G401 (cell line): ENCODE measurements at regions not wholly inside any gene's neighbourhood (a gene's known extent, or its start where the extent isn't known, plus 50 kb on each side); places are given as distances from the start of the nearest gene placed in this dataset.
A peak's percentile ranks its signal among the peaks of the same experiment; 100 is the strongest.

Source experiments
- DNase-seq: peaks from one replicate; pipeline ENCODE4 v3.0.0-alpha.2; 2015; ENCODE audit warnings: low spot score
- in situ Hi-C: cut with HindIII; loops from 2 replicates; pipeline ENCODE4 v1.10.0; 2016; ENCODE audit warnings: low sequenced_read_pairs, mixed read lengths

DNA sequence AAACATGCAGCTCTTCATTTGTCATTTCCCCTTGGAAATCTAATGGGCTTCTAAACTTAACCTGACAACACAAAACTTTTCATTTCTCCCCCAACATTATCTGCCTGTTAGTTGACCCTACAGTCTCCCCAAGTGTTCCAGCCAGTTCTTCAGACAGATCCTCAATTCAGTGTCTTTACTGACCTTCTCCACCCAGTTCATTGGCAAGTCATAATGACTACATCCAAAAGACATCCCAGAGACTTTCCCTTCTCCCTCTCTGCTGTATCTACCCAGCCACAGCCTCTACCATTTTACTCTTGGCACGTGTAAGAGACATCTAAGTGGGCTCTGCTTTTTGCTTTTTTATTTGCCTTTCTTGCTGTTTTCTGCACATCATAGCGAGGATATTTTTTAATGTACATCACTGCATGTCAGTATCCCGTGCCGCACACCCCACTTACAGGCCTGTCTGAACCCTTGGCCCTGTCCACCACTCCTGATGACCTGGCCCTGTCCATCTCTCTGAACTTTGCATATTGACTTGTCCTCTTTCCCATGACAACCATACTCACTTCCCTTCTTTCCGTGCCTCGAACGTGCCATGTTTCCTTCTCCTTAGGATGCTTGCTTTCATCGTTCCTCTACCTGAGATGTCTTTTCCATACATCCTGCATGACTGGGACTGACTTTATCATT is 391.9 kb downstream of the IRS2 start:
- in situ Hi-C loops, result no loop called here
- no peak for DNase-seq

DNA sequence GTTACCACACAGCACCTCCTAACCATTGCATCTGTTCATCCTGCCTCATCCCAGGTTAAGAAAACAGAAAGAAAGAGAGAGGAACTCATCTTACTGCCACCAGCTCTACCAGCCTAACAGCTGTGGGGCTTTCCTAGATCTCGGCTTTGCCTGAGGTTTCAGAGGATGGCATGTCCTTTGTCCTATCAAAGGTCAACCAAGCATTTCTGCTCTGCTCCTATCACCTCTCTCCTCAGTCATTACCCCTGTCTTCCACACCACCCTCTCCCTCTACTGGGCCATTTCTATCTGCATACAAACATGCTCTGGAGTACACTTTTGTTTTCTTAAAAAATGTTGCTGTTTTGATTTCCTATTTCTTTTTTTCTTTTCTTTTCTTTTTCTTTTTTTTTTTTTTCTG is 393.3 kb downstream of the IRS2 start:
- in situ Hi-C loops, result no loop called here
- DNase-seq, result no peak

DNA sequence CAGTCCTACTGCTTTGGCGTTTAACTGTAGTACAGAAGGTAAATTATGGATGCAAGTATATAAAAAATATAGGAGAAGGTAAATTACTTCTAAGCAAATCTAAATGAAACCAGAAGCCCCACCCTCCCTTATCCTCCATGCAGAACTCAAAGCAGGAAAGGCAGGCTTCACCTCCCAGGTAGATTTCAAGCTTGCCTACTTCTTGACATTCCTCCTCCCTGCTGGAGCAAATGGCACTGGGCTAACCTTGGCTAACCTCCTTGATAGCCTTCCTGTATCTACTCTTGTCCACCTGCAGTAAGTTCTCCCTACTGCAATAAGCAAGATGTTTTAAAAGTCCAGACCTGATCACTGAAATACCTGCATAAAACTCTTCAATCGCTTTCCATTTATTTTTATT is 396.0 kb downstream of the IRS2 start:
- no peak for DNase-seq
- in situ Hi-C loops, result no loop called here

DNA sequence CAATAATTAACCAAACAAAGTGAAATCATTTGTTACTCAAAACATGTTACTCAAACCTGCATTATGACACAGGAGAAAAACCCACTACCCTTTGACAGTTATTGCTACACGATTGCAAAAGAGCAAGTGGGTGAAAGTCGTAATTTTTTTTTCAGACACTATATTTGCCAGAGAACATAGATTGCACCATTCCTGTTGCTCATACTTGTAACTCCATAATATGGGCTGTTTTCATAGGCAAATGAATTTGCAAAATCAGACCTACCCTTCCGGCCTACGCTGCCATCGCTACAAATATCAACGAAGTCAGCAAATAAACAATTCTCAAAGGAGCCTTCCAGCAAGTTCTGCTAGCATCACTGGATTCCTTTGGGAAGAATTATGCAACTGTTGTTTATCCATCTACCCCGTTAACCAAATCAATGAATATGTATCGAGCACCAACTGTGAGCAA is 396.5 kb downstream of the IRS2 start:
- in situ Hi-C loops, result no loop called here
- no peak for DNase-seq

DNA sequence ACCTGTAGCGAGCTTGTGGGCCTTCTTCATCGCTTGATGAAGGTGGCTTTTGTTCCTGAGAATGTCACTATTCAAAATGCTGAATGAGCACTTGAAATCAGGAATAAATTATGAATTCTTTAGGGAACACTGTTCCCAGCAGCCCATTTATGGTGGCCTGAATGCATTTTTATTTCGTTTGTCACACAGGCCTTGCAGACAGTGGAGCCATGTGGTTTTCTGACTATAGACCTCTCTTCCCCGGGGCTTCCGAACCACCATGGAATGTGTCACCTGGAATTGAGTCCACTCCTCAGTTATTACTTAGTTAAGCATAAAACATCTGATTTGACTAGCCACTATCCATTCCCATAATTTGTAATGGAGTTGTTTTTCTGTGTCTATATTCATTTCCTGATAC is 396.9 kb downstream of the IRS2 start:
- in situ Hi-C loops, result no loop called here
- no peak for DNase-seq

DNA sequence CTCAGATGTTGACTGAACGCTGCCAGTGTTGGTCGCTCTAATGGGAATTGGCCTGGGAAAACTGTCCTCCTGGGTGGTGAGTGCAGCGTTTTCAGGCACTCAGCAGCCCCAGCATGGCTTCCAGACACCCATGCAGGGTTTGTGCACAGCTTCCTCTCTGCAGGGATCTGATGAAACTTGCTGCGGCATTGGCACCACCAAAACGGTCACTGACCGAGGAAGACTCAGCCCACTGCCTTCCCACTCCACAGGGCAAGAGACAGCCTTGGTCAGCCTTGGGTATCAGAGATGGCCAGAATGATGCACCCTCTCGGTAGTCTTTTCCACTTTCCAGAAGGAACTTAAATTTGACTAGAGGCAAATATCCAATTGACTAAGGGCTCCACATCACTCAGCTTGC is 398.9 kb downstream of the IRS2 start:
- in situ Hi-C loops, result no loop called here

DNA sequence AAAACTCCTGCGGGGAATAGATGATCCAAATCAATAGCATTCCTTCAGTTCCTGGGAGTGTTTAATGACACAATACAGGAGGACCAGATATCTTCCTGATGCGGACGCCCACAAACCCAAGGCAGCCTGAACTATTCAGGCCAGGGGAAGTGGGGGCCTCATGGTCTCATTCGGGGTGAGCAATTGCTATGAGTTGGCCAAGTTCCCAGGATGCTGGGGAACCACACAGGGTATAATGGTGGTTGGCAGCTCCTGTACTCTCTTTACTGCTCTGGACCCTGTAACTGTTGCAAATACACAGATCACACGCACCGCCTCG is 401.2 kb downstream of the IRS2 start:
- no peak for DNase-seq
- in situ Hi-C loops, result no loop called here

More for the DNA sequence above, 398.9 kb downstream of the IRS2 start:
- DNase-seq, result no peak

DNA sequence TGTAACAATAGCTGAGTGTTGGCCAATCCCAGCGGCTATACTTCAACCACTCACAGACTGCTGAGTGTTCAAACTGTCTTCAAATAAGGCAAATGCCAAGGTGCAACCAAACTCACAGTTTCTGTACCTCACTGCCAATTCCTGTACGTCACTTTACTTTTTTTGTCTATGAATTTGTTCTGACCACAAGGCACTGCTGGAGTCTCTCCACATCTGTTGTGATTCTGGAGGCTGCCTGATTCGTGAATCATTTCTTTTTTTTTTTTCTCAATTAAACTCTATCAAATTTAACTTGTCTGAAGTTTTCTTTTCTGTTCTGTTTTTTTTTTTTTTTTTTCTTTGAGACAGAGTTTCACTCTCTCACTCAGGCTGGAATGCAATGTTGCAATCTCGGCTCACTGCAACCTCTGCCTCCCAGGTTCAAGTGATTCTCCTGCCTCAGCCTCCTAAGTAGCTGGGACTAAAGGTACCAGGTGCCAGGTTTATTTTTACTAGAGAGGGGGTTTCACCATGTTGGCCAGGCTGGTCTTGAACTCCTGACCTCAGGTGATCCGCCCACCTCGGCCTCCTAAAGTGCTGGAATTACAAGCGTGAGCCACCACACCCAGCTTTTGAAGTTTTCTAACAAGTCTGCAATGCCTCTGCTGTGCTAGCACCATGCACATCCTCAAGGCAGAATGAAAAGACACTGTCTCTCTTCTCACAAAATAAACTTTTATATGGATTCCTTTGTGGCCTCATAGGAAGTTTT is 401.7 kb downstream of the IRS2 start:
- no peak for DNase-seq
- in situ Hi-C loops, result no loop called here

DNA sequence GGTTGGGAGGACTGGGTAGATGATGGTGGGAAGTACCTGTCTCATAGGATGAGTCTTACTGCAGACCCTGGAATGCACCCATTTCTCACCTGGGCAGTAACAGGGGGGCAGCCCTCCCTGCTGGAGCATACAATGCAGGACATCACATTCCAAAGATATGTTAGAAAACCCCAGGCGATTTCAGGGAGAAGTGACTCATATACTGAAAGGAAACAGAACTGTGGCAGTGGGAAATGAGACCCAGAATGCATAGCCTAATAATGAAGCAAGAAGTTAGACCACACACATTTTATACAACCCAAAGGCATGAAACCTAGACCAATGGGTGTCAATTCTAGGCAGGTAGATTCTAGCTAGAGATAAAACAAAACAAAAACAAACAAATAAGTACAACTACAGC is 402.7 kb downstream of the IRS2 start:
- in situ Hi-C loops, result no loop called here
- DNase-seq, result no peak

DNA sequence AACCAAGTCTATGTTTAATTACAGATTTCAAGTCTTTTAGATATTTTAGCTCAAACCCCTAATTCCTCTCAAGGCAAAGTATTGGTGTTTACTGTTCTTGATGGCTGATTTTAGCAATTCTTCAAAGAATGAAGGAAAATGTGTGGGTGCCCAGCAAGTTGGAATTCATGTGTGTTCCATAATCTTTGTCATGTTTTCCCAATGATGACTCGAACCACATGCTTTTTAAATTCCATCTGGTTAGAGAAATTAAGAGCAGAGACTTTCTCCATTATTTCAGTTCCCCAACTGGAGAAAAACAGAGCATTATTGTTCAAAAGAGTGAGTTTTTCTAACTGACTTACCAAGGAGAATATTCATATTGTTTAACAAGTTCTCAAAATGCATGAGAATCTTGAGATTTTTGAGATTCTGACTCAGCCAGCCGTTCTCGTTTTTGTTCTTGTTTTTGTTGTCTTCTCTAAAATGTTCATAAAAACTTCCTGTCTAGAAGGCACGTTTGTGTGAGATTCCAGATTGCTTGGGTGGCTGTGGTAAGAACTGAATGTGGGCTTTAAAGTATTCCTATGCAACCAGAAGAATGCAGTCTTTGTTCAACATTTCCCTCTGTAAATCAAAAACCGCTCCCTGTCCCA is 404.7 kb downstream of the IRS2 start:
- in situ Hi-C loops, result no loop called here
- no peak for DNase-seq

DNA sequence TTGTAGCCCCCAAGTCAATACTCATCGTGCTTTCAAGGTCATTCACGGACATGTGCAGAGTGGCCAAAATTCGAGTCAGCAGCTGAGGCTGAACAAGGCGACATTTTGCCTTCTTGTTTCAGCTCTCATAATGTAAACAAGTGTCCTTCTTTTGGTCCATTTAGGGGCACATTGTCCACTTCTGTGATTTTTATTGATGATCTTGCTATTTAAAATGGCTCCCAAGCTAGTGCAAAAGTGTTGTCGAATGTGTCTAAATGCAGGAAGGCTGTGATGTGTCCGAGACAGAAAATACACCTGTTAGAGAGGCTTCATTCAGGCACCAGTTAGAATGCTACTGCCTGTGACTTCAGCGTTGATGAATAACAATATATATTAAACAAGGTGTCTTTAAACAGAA is 405.9 kb downstream of the IRS2 start:
- in situ Hi-C loops, result no loop called here

DNA sequence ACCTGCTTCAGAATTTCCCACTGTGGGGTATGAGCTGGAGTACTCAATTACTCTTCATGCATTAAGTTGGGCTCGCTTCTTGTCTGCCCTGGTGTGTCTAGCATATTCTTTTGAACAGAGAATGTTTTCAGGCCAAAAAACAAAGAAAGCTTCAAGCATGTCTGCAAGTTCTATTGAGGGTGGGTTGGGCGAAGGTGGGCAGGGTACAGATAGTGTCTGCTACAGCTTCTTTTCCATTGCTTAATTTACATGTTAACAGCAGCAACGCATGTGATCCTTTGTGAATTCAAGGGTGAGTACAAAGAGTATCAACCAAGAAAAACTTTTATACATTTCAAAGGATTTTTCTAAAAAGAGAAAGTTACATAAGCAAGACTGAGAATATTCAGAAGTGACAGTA is 406.5 kb downstream of the IRS2 start:
- in situ Hi-C loops, result no loop called here
- no peak for DNase-seq

More for the DNA sequence above, 405.9 kb downstream of the IRS2 start:
- no peak for DNase-seq

DNA sequence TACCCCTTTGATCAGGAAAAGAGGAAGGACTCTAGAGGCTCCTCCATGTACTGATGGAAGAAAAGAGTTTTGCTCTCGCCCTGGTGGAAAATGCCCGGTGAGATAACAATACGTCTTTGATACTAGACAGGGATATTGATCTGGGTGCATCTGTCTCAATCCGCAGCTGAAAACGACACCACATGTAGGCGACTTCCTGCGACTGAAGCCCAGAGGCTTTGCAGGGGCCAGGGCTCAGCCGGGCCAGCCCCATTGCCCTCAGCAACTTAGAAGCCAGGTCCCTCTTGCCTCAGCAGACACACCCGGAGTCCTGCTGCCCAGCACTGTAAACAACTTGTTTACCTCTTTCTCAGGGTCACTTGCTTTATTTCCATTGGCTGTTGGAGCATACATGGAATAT is 409.4 kb downstream of the IRS2 start:
- in situ Hi-C loops, result no loop called here
- no peak for DNase-seq

DNA sequence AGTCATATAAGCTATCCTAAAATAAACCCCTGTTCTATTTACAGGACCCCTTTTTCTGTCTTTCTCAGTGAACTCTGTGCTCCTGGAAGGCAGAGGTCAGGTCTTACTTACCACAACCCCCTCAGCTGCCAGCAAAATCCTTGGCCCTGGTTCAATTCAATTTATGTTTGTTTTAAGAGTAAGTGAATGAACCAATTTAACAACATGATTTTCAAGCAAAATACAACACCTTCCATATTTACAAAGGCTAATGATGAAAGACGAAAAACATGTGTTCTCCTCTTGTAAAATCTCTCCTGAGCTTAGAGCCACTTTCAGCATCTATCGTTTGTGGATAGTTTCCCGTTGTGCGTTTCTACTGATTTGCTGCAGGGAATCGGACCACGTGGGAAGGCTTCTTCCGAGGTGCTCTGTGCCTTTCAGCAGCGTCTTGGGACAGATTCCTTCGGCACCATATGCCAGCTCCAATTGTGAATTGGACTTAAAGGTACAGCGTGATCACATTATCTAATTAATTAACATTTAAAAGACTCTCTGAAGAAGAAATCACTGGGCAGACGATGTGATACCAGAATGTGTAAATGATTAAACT is 411.7 kb downstream of the IRS2 start:
- no peak for DNase-seq
- in situ Hi-C loops, result no loop called here

DNA sequence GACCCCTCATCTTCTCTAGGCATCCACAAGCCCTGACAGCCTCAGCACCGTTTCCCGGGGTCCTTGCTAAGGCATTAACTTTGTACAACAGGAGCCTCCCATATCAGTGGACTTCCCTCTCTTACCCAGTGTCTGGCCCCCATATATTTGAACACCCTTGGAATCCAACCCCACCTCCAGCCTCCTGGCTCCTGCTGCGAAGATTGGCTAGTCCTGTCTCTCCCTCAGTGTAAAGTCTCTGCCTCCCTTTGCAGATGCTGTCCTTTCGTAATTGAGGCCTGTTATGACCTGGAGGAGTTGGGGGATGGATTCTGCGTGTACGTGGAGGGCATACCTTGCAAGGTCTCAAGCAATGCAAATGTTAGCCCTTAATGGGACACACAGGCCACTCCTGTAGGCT is 413.7 kb downstream of the IRS2 start:
- DNase-seq, result no peak
- in situ Hi-C loops, result no loop called here

DNA sequence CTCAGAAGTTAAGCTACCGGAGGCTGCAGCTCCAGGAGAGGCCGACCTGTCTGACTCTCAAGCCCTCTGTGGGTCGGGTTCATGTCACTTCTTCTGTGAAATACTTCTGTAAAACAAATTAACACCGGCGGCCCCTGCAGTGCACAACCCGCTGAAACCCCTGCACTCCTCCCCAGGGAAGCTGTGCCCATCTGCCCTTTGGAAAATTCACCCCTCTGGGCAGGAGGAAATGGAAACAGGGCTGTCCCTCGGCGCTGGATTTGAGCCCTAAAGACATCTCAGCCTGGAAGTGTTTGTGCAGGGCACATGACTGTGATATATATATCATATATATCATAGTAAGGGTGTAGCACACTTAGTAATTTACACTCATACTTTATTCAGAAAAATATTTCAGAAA is 415.3 kb downstream of the IRS2 start:
- in situ Hi-C loops, result no loop called here
- no peak for DNase-seq

DNA sequence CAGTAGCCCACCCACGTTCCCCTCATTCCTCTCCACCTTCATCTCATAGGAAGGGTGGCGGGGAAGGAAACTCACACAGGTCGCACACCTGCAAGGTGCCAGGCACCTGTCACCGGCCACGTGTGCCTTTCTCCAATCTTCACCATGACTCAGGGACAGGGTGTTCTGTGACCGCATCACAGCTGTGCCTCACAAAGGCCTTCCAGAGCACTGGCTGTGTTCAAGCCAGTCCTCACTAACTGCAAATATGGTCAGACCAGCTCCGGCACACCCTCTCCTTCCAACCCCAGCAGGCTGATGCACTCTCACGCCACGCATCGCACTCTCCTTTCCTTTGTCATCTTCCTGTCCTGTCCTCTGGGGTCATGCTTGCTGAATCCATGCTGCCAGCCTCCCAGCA is 415.9 kb downstream of the IRS2 start:
- no peak for DNase-seq
- in situ Hi-C loops, result no loop called here

DNA sequence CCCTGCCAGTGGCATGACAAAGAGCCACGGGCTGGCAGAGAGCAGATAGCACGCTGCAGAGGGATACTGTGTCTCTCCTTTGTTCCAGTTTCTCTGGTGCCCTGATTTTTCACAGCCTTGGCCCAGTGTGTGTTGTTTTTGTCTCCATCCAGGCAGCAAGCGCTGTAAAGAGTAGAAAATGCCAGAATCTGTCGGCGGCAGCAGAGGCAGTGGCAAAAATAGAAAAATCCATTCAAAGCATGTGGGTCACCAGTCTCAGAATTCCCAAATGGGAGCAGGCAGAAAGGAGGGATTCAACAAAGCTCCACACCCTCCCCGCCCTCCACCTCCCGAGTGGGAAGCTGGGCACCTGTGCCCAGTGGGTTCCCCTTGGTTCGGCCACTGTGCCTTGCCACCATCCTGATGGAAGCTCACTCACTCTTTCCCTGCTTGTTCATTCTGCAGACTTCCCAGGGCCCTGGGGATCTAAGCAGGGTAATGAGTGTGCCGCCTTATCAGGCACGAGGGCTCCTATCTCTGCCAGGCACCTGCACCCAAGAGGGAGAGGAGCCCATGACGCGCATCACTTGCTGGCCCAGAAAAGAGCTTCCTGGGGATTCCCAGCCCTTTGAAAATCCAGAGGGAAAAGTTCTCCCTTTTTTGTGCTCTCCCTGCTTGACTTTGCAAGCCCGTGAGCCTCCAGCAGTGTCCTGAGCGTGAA is 416.9 kb downstream of the IRS2 start:
- in situ Hi-C loops, result no loop called here
- peak; percentile 59 for DNase-seq

DNA sequence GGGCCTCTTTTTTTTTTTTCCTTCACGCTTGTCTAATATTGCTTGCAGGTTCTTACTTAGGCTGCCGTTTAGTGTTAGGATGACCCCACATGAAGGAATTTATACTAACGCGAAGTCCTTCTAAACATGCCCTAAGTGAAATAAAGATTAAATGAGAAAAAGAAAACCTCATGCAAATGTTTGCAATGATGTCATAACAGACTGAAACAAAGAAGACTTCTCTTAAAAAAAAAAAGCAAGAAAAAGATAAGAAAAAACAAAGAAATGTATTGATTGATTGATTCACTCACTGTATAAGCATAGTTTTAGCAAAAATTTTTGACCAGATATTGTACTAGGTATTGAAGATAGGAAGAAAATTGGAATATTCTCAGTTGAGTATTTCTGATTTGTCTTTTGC is 418.2 kb downstream of the IRS2 start:
- in situ Hi-C loops, result no loop called here
- DNase-seq, result no peak

DNA sequence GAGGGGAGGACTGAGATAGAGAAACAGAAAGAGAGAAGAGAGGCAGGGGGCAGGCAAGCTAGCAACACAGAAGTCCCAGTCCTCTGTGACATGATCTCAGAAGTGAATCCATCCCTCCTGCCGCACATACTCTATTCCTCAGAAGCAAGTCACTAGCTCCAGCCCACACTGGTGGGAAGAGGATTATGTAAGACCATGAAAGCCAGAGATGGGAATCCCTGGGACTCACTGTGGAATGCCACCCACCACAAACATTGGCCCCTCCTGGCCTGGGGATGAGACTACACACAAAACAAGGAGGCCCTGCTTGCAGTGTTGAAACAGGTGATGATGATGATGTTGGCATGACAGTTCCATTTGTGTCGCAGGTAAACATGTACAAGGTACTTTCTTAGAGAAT is 419.9 kb downstream of the IRS2 start:
- in situ Hi-C loops, result no loop called here
- no peak for DNase-seq
